Keratinocyte (primary cell): ENCODE measurements at regions not wholly inside any gene's neighbourhood (a gene's known extent, or its start where the extent isn't known, plus 50 kb on each side); places are given as distances from the start of the nearest gene placed in this dataset.

ENCODE experiments used
- DNase-seq: peaks from one replicate; pipeline ENCODE4 v3.0.0-alpha.2; 2011; ENCODE audit warnings: low read depth, missing footprints, low spot score
- FAIRE-seq: peaks from 2 replicates; lab custom pipeline; 2011; peaks lifted over from hg19 to GRCh38; lab: Jason Lieb, UNC
- H2AFZ ChIP-seq: 2 replicates; pipeline ENCODE4 v1.6.0; 2012; ENCODE audit warnings: low read length, control low read depth, inconsistent platforms; ENCODE audit not compliant: control insufficient read depth
- H3K27ac ChIP-seq: 2 replicates; pipeline ENCODE4 v1.5.1; 2011; ENCODE audit warnings: low read length; ENCODE audit not compliant: control insufficient read depth, insufficient read depth
- H3K27me3 ChIP-seq: 3 replicates; pipeline ENCODE4 v1.6.0; 2011; ENCODE audit warnings: low read length; ENCODE audit not compliant: control insufficient read depth, insufficient read depth; ENCODE audit errors: extremely low read depth
- H3K36me3 ChIP-seq, 2 experiments: 2 replicates in 1 of 2; 3 replicates in 1 of 2; pipeline ENCODE4 v1.5.1; 2011; ENCODE audit warnings: low read length in 2 of 2, mild to moderate bottlenecking in 1 of 2; ENCODE audit not compliant: control insufficient read depth in 2 of 2, insufficient read depth in 2 of 2; ENCODE audit errors: extremely low read depth in 1 of 2
- H3K4me1 ChIP-seq: 3 replicates; pipeline ENCODE4 v1.5.1; 2011; ENCODE audit warnings: low read length; ENCODE audit not compliant: control insufficient read depth, insufficient read depth; ENCODE audit errors: extremely low read depth
- H3K4me2 ChIP-seq: 3 replicates; pipeline ENCODE4 v1.6.0; 2011; ENCODE audit warnings: low read depth, low read length; ENCODE audit not compliant: control insufficient read depth, insufficient read depth; ENCODE audit errors: extremely low read depth
- H3K4me3 ChIP-seq, 3 experiments: fragments of 200-600 bp in 1 of 3; sonication (generic) in 1 of 3; 2 replicates in 2 of 3; 3 replicates in 1 of 3; pipeline ENCODE4 v1.5.1; 2011 to 2016; ENCODE audit warnings: low read length in 3 of 3, mild to moderate bottlenecking in 3 of 3, control low read depth in 2 of 3, inconsistent platforms in 1 of 3, low read depth in 1 of 3, mixed read lengths in 1 of 3, mixed run types in 1 of 3, moderate library complexity in 1 of 3; ENCODE audit not compliant: control insufficient read depth in 2 of 3, insufficient read depth in 2 of 3; ENCODE audit errors: extremely low read depth in 1 of 3
- H3K79me2 ChIP-seq: 2 replicates; pipeline ENCODE4 v1.6.0; 2012; ENCODE audit warnings: low read length; ENCODE audit not compliant: control insufficient read depth, insufficient read depth
- H3K9ac ChIP-seq: 3 replicates; pipeline ENCODE4 v1.6.0; 2011; ENCODE audit warnings: low read length; ENCODE audit not compliant: control insufficient read depth, insufficient read depth; ENCODE audit errors: extremely low read depth
- H3K9me1 ChIP-seq: 3 replicates; pipeline ENCODE4 v1.6.0; 2011; ENCODE audit warnings: low read length; ENCODE audit not compliant: control insufficient read depth, insufficient read depth; ENCODE audit errors: extremely low read depth
- H3K9me3 ChIP-seq: 2 replicates; pipeline ENCODE4 v1.5.1; 2012; ENCODE audit warnings: low read depth, low read length; ENCODE audit not compliant: control insufficient read depth
- H4K20me1 ChIP-seq: 3 replicates; pipeline ENCODE4 v1.6.0; 2011; ENCODE audit warnings: low read length; ENCODE audit not compliant: control insufficient read depth, insufficient read depth; ENCODE audit errors: extremely low read depth
- EZH2 ChIP-seq: IDR thresholded peaks from one replicate; pipeline ENCODE4 v1.6.1; 2012; ENCODE audit warnings: inconsistent platforms, mild to moderate bottlenecking, low read length, moderate library complexity
- dilution Hi-C: fragments of 300-500 bp; cut with MboI; formaldehyde crosslinking; loops from one replicate; pipeline ENCODE4 v1.7.0; 2020; ENCODE audit warnings: low sequenced_read_pairs; ENCODE audit not compliant: extremely low pct_ligation_motif_present
- TF ChIP-seq, protein P1 (sequence below), 3 experiments: IDR thresholded peaks in 1 of 3; conservative IDR thresholded peaks in 1 of 3; optimal IDR thresholded peaks in 1 of 3; 2 replicates in 2 of 3; 3 replicates in 1 of 3; pipeline versions ENCODE3 to v1.5.1; 2011; ENCODE audit warnings: low read length in 3 of 3, mild to moderate bottlenecking in 3 of 3, moderate library complexity in 2 of 3, control low read depth in 1 of 3, inconsistent platforms in 1 of 3; ENCODE audit not compliant: insufficient read depth in 2 of 3; ENCODE audit errors: extremely low read depth in 1 of 3

DNA sequence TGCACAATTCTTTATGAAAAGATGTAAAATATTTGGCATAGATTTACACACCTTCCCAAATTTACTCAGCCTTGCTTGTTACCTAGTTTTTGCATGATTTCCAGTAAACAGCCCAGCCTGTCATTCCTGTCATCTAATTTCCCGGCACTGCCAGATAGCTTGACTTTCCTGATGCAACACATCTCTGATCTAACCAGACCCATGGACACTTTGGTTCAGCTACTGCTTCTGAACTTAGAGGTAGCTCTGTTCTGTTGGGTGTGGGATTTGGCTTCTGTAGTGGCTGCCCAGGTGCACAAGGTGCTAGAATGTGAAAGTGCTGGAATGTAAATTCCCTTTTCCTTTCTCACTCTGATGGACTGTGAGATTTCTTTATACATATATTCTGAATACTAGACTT, 1033.5 kb downstream of the SLITRK1 start:
- Histone ChIP-seq H3K27me3 (no peaks in the 10 kb centered on the region), H3K9ac (no peak overlapping the region), H3K36me3 (no peaks in the 10 kb centered on the region), H2AFZ (no peak overlapping the region), H3K4me1 (no peaks in the 10 kb centered on the region), H3K4me3 (no peak overlapping the region), H4K20me1 (no peaks in the 10 kb centered on the region), H3K4me2 (no peak overlapping the region), H3K79me2 (no peaks in the 10 kb centered on the region), H3K9me3 (no peaks in the 10 kb centered on the region), H3K27ac (no peak overlapping the region), H3K9me1 (no peaks in the 10 kb centered on the region)
- FAIRE-seq (no peak), DNase-seq (no peak)
- TF ChIP-seq EZH2: no peak
- TF ChIP-seq, protein P1, sequence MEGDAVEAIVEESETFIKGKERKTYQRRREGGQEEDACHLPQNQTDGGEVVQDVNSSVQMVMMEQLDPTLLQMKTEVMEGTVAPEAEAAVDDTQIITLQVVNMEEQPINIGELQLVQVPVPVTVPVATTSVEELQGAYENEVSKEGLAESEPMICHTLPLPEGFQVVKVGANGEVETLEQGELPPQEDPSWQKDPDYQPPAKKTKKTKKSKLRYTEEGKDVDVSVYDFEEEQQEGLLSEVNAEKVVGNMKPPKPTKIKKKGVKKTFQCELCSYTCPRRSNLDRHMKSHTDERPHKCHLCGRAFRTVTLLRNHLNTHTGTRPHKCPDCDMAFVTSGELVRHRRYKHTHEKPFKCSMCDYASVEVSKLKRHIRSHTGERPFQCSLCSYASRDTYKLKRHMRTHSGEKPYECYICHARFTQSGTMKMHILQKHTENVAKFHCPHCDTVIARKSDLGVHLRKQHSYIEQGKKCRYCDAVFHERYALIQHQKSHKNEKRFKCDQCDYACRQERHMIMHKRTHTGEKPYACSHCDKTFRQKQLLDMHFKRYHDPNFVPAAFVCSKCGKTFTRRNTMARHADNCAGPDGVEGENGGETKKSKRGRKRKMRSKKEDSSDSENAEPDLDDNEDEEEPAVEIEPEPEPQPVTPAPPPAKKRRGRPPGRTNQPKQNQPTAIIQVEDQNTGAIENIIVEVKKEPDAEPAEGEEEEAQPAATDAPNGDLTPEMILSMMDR (optimal IDR thresholded peaks at IDR 0.05 in 1 of 3, IDR thresholded peaks at IDR 0.05 in 1 of 3, conservative IDR thresholded peaks at IDR 0.05 in 1 of 3; ENCODE audit: extremely low read depth in 1 of 3, insufficient read depth in 2 of 3, low read length in 3 of 3): no peak
- dilution Hi-C loops: no loop called here

DNA sequence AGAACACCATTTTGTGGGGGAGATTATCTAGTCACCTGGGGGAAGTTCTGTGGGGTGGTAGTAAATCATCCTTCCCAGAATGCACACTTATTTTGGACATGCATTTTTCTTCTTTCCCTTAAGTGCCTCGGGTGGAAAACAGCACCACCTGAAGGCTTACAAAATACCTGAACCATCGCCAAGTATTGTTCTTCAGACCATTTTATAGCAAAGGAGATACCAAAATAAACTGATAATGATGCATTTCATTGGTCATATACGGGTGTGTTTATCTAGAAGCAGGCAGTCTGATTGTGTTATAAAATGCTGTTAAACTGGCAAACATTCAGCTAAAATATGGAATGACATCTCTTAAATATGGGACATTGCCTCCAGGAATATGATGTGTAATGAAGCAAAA, 1034.7 kb downstream of the SLITRK1 start:
- Histone ChIP-seq H3K9ac (no peak overlapping the region), H3K27ac (no peak overlapping the region), H3K79me2 (no peaks in the 10 kb centered on the region), H3K36me3 (no peaks in the 10 kb centered on the region), H2AFZ (no peak overlapping the region), H3K4me1 (no peaks in the 10 kb centered on the region), H3K9me1 (no peaks in the 10 kb centered on the region), H3K4me2 (no peak overlapping the region), H3K27me3 (no peaks in the 10 kb centered on the region), H3K4me3 (no peak overlapping the region), H3K9me3 (no peaks in the 10 kb centered on the region), H4K20me1 (no peaks in the 10 kb centered on the region)
- DNase-seq (no peak), FAIRE-seq (no peak)
- dilution Hi-C loops: no loop called here
- TF ChIP-seq, protein P1 (optimal IDR thresholded peaks at IDR 0.05 in 1 of 3, IDR thresholded peaks at IDR 0.05 in 1 of 3, conservative IDR thresholded peaks at IDR 0.05 in 1 of 3; ENCODE audit: extremely low read depth in 1 of 3, insufficient read depth in 2 of 3, low read length in 3 of 3): no peak
- TF ChIP-seq EZH2: no peak
